Neuronal stem cell (in vitro differentiated cells): ENCODE measurements at regions not wholly inside any gene's neighbourhood (a gene's known extent, or its start where the extent isn't known, plus 50 kb on each side); places are given as distances from the start of the nearest gene placed in this dataset.

Experiments
- DNase-seq: peaks from one replicate; pipeline ENCODE4 v3.0.0-alpha.2; 2013; ENCODE audit warnings: low spot score
- H2AFZ ChIP-seq: one replicate; pipeline ENCODE4 v1.6.1; 2013; ENCODE audit warnings: mild to moderate bottlenecking, low read length, inconsistent platforms
- H2AK5ac ChIP-seq: 2 replicates; pipeline ENCODE4 v1.6.1; 2013; ENCODE audit warnings: low read depth, mild to moderate bottlenecking, inconsistent platforms, low read length, moderate library complexity, mixed read lengths
- H2BK120ac ChIP-seq: 2 replicates; pipeline ENCODE4 v1.6.1; 2013; ENCODE audit warnings: low read depth, mild to moderate bottlenecking, inconsistent platforms, low read length, moderate library complexity, mixed read lengths
- H2BK12ac ChIP-seq: one replicate; pipeline ENCODE4 v1.6.1; 2013; ENCODE audit warnings: low read length, inconsistent platforms
- H2BK15ac ChIP-seq: 2 replicates; pipeline ENCODE4 v1.6.1; 2013; ENCODE audit warnings: mild to moderate bottlenecking, low read length, inconsistent platforms, mixed read lengths
- H2BK5ac ChIP-seq: one replicate; pipeline ENCODE4 v1.6.1; 2013; ENCODE audit warnings: inconsistent platforms, mild to moderate bottlenecking, low read length, moderate library complexity
- H3K14ac ChIP-seq: one replicate; pipeline ENCODE4 v1.6.1; 2013; ENCODE audit warnings: low read length, inconsistent platforms
- H3K18ac ChIP-seq: 2 replicates; pipeline ENCODE4 v1.6.1; 2013; ENCODE audit warnings: low read length, inconsistent platforms
- H3K23ac ChIP-seq: 2 replicates; pipeline ENCODE4 v1.6.1; 2013; ENCODE audit warnings: low read depth, mild to moderate bottlenecking, mixed read lengths, low read length, inconsistent platforms; ENCODE audit not compliant: poor library complexity
- H3K27ac ChIP-seq: replicated peaks from 3 replicates; pipeline ENCODE4 v1.5.1; 2013; ENCODE audit warnings: low read length, inconsistent platforms
- H3K27me3 ChIP-seq, 3 experiments: 2 replicates each; pipeline ENCODE4 v1.6.1; 2013; ENCODE audit warnings: low read length in 3 of 3, mild to moderate bottlenecking in 2 of 3, inconsistent platforms in 1 of 3, low read depth in 1 of 3, mixed read lengths in 1 of 3, moderate library complexity in 1 of 3; ENCODE audit not compliant: control insufficient read depth in 3 of 3, insufficient read depth in 3 of 3
- H3K36me3 ChIP-seq, 2 donors: replicated peaks in 1 of 2; 2 replicates each; pipeline ENCODE4 v1.6.1; 2013; ENCODE audit warnings: low read length in 2 of 2; ENCODE audit not compliant: control insufficient read depth in 2 of 2, insufficient read depth in 2 of 2
- H3K4ac ChIP-seq: 2 replicates; pipeline ENCODE4 v1.6.1; 2013; ENCODE audit warnings: inconsistent platforms, mild to moderate bottlenecking, low read length, moderate library complexity
- H3K4me1 ChIP-seq, 2 donors: 1 replicate in 1 of 2; 2 replicates in 1 of 2; pipeline ENCODE4 v1.6.1; 2013; ENCODE audit warnings: low read length in 2 of 2, low read depth in 1 of 2; ENCODE audit not compliant: control insufficient read depth in 2 of 2, insufficient read depth in 1 of 2
- H3K4me2 ChIP-seq: one replicate; pipeline ENCODE4 v1.6.1; 2013; ENCODE audit warnings: mild to moderate bottlenecking, low read length, inconsistent platforms; ENCODE audit not compliant: insufficient read depth, poor library complexity, severe bottlenecking
- H3K4me3 ChIP-seq, 2 donors: 2 replicates each; pipeline ENCODE4 v1.5.1; 2013; ENCODE audit warnings: low read length in 2 of 2, mild to moderate bottlenecking in 2 of 2, inconsistent platforms in 1 of 2, moderate library complexity in 1 of 2
- H3K79me1 ChIP-seq: one replicate; pipeline ENCODE4 v1.6.1; 2013; ENCODE audit warnings: low read depth, mild to moderate bottlenecking, inconsistent platforms, low read length, moderate library complexity
- H3K9ac ChIP-seq: one replicate; pipeline ENCODE4 v1.6.1; 2013; ENCODE audit warnings: mild to moderate bottlenecking, low read depth, low read length, inconsistent platforms; ENCODE audit not compliant: poor library complexity
- H3K9me3 ChIP-seq, 2 donors: replicated peaks in 1 of 2; 2 replicates each; pipeline versions ENCODE3 to v1.6.1; 2013; ENCODE audit warnings: low read length in 2 of 2, mild to moderate bottlenecking in 2 of 2, inconsistent platforms in 1 of 2, low read depth in 1 of 2, mixed read lengths in 1 of 2, moderate library complexity in 1 of 2; ENCODE audit not compliant: control insufficient read depth in 2 of 2, insufficient read depth in 1 of 2
- H4K8ac ChIP-seq: one replicate; pipeline ENCODE4 v1.6.1; 2013; ENCODE audit warnings: low read depth, mild to moderate bottlenecking, inconsistent platforms, low read length, moderate library complexity
- H4K91ac ChIP-seq: one replicate; pipeline ENCODE4 v1.6.1; 2013; ENCODE audit warnings: low read length, low read depth, mild to moderate bottlenecking, inconsistent platforms; ENCODE audit not compliant: poor library complexity
- WGBS, 2 donors: extraction: QIAGEN DNeasy Blood & Tissue Kit; methylation state at CpG; one replicate each; pipeline ENCODE4 v1.1.7; 2013; ENCODE audit warnings: missing lambda C conversion rate in 2 of 2, mixed read lengths in 1 of 2; ENCODE audit not compliant: insufficient read length in 2 of 2, insufficient replicate concordance in 1 of 2; ENCODE audit errors: extremely low coverage in 2 of 2; 5-methylcytosine and 5-hydroxymethylcytosine counted together

GRCh38 chr2:66982766-66983165, 414.4 kb upstream of the ETAA1 start:
- no peak overlapping the region for H4K91ac ChIP-seq
- H2AK5ac ChIP-seq, result no peak overlapping the region
- no peak overlapping the region for H2AFZ ChIP-seq
- no peak overlapping the region for H3K4me3 ChIP-seq
- no peak overlapping the region for H2BK5ac ChIP-seq
- H3K18ac ChIP-seq, result no peak overlapping the region
- H3K14ac ChIP-seq, result no peak overlapping the region
- H3K23ac ChIP-seq, result no peak overlapping the region
- DNase-seq, result no peak
- H3K27ac ChIP-seq, result no peak overlapping the region
- no peak overlapping the region for H2BK120ac ChIP-seq
- no peaks in the 10 kb centered on the region for H3K27me3 ChIP-seq
- no peaks in the 10 kb centered on the region for H3K9me3 ChIP-seq
- H3K4ac ChIP-seq, result no peak overlapping the region
- H2BK15ac ChIP-seq, result no peak overlapping the region
- no peak overlapping the region for H2BK12ac ChIP-seq
- no peak overlapping the region for H3K9ac ChIP-seq
- no peaks in the 10 kb centered on the region for H3K79me1 ChIP-seq
- no peaks in the 10 kb centered on the region for H3K36me3 ChIP-seq
- H3K4me2 ChIP-seq, result no peak overlapping the region
- H4K8ac ChIP-seq, result no peak overlapping the region
- no peaks in the 10 kb centered on the region for H3K4me1 ChIP-seq

- no peak overlapping the region for H2BK120ac ChIP-seq
Measured at GRCh38 chr2:66984864-66985263, 412.3 kb upstream of the ETAA1 start.

DNA sequence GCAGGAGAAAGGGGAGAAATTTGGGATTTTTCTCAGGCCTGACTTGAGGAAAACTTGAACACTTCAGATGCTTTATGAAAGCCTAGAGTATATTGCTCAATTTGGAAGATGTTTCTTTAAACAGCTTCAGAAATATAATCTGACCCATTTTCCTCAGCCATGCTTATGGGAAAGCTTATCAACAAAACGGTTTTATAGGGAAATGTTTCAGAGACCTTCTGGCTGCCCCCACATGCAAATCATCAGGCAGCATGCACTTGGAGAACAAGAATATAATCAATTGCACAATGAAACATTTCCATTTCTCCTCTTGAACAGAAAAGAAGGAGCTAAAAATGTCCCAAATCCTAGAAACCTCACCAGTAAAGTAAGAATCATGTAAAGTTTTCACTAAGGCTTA, 411.2 kb upstream of the ETAA1 start:
- no peak overlapping the region for H4K91ac ChIP-seq
- no peaks in the 10 kb centered on the region for H3K9me3 ChIP-seq
- H3K4me1 ChIP-seq, result no peaks in the 10 kb centered on the region
- H2BK5ac ChIP-seq, result no peak overlapping the region
- no peak overlapping the region for H2AK5ac ChIP-seq
- WGBS, 2 donors, result no CpG with 5 or more reads among the region's 1 CpG
- H3K4me3 ChIP-seq, result no peak overlapping the region
- H3K23ac ChIP-seq, result no peak overlapping the region
- H3K4me2 ChIP-seq, result no peak overlapping the region
- H3K9ac ChIP-seq, result no peak overlapping the region
- no peak overlapping the region for H3K4ac ChIP-seq
- no peak overlapping the region for H2BK15ac ChIP-seq
- no peak overlapping the region for H2AFZ ChIP-seq
- no peaks in the 10 kb centered on the region for H3K36me3 ChIP-seq
- H3K18ac ChIP-seq, result no peak overlapping the region
- no peak overlapping the region for H2BK120ac ChIP-seq
- no peak overlapping the region for H3K14ac ChIP-seq
- no peak overlapping the region for H3K27ac ChIP-seq
- DNase-seq, result no peak
- no peak overlapping the region for H4K8ac ChIP-seq
- H3K27me3 ChIP-seq, result no peaks in the 10 kb centered on the region
- no peak overlapping the region for H2BK12ac ChIP-seq
- H3K79me1 ChIP-seq, result no peaks in the 10 kb centered on the region

More at GRCh38 chr2:66984864-66985263, 412.3 kb upstream of the ETAA1 start:
- H2AFZ ChIP-seq, result no peak overlapping the region
- H3K4ac ChIP-seq, result no peak overlapping the region
- H4K8ac ChIP-seq, result no peak overlapping the region
- no peaks in the 10 kb centered on the region for H3K27me3 ChIP-seq
- DNase-seq, result no peak
- H3K9ac ChIP-seq, result no peak overlapping the region
- no peak overlapping the region for H3K14ac ChIP-seq
- H3K18ac ChIP-seq, result no peak overlapping the region
- H2BK5ac ChIP-seq, result no peak overlapping the region
- no peak overlapping the region for H3K4me2 ChIP-seq
- H3K9me3 ChIP-seq, result no peaks in the 10 kb centered on the region
- H3K4me1 ChIP-seq, result no peaks in the 10 kb centered on the region
- no peak overlapping the region for H2AK5ac ChIP-seq
- H3K36me3 ChIP-seq, result no peaks in the 10 kb centered on the region
- H2BK12ac ChIP-seq, result no peak overlapping the region
- H2BK15ac ChIP-seq, result no peak overlapping the region
- H4K91ac ChIP-seq, result no peak overlapping the region
- no peak overlapping the region for H3K23ac ChIP-seq
- H3K27ac ChIP-seq, result no peak overlapping the region
- H3K4me3 ChIP-seq, result no peak overlapping the region
- no peaks in the 10 kb centered on the region for H3K79me1 ChIP-seq

DNA sequence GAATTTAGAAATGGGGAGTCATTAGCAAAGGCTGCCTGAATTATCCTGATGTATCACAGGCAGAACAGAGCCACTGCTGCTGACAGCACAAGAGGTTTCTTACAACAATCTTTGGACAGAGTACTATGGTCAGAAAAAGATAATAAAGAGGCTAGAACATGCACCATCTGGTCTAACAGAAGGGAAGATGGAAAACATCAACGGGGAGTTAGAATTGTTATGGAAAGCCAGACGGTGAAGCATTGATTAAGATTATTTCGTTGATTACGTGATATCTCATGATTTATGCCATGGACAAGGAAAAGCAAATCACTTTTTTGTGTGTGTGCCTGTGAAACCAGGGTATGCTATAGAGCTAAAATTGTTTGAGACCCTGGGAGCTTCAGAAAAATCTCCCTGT, 409.4 kb upstream of the ETAA1 start:
- no peak overlapping the region for H2BK120ac ChIP-seq
- DNase-seq, result no peak
- no peak overlapping the region for H3K18ac ChIP-seq
- H2BK12ac ChIP-seq, result no peak overlapping the region
- H2AK5ac ChIP-seq, result no peak overlapping the region
- no peak overlapping the region for H2BK5ac ChIP-seq
- no peak overlapping the region for H4K8ac ChIP-seq
- no peaks in the 10 kb centered on the region for H3K27me3 ChIP-seq
- H3K4me2 ChIP-seq, result no peak overlapping the region
- H3K27ac ChIP-seq, result no peak overlapping the region
- no peak overlapping the region for H3K4me3 ChIP-seq
- H3K14ac ChIP-seq, result no peak overlapping the region
- H3K36me3 ChIP-seq, result no peaks in the 10 kb centered on the region
- no peak overlapping the region for H2AFZ ChIP-seq
- H3K23ac ChIP-seq, result no peak overlapping the region
- H3K4me1 ChIP-seq, result no peaks in the 10 kb centered on the region
- no peaks in the 10 kb centered on the region for H3K79me1 ChIP-seq
- H3K4ac ChIP-seq, result no peak overlapping the region
- no peak overlapping the region for H2BK15ac ChIP-seq
- no peak overlapping the region for H4K91ac ChIP-seq
- no peak overlapping the region for H3K9ac ChIP-seq
- H3K9me3 ChIP-seq, result no peaks in the 10 kb centered on the region
- WGBS, 2 donors, result 100% methylated on average over 3 of the region's 4 CpGs; no CpG with 5 or more reads in 1 of the 2 donors
